Upper lobe of left lung (tissue), 6 donors: ENCODE measurements at regions not wholly inside any gene's neighbourhood (a gene's known extent, or its start where the extent isn't known, plus 50 kb on each side); places are given as distances from the start of the nearest gene placed in this dataset.

Experiments
- ATAC-seq, 2 donors: fragments of 200-7000 bp; cut with Tn5 transposase; one replicate each; pipeline ENCODE4 v1.9.1; 2022; ENCODE audit warnings: mild to moderate bottlenecking in 2 of 2, moderate library complexity in 2 of 2; ENCODE audit not compliant: low FRiP score in 2 of 2
- DNase-seq, 2 donors: peaks; one replicate each; pipeline ENCODE4 v3.0.0-alpha.2; 2019 to 2020
- H3K27ac ChIP-seq, 4 donors: fragments of 200-600 bp; sonication (generic); one replicate each; pipeline ENCODE4 v1.5.1; 2016 to 2019
- H3K27me3 ChIP-seq, 4 donors: fragments of 200-600 bp; sonication (generic); one replicate each; pipeline ENCODE4 v1.5.1; 2017 to 2019
- H3K36me3 ChIP-seq, 4 donors: fragments of 200-600 bp; sonication (generic); one replicate each; pipeline ENCODE4 v1.5.1; 2016 to 2019
- H3K4me1 ChIP-seq, 4 donors: fragments of 200-600 bp; sonication (generic); one replicate each; pipeline ENCODE4 v1.5.1; 2018 to 2019
- H3K4me3 ChIP-seq, 4 donors: fragments of 200-600 bp; sonication (generic); one replicate each; pipeline ENCODE4 v1.5.1; 2017 to 2019; ENCODE audit warnings: mild to moderate bottlenecking in 2 of 4, moderate library complexity in 1 of 4
- H3K9me3 ChIP-seq, 4 donors: fragments of 200-600 bp; sonication (generic); one replicate each; pipeline ENCODE4 v1.5.1; 2018 to 2019
- EP300 ChIP-seq, 4 donors: sonication (generic); formaldehyde crosslinking; IDR thresholded peaks; one replicate each; pipeline ENCODE4 v1.5.1; 2017; ENCODE audit warnings: antibody characterized with exemption in 4 of 4, control low read depth in 2 of 4
- POLR2A ChIP-seq, 4 donors: fragments of 450-650 bp; IDR thresholded peaks; one replicate each; pipeline ENCODE4 v1.5.1; 2016 to 2017; ENCODE audit warnings: antibody characterized with exemption in 4 of 4, mild to moderate bottlenecking in 2 of 4
- POLR2AphosphoS5 ChIP-seq, 2 donors: sonication (generic); formaldehyde crosslinking; IDR thresholded peaks; one replicate each; pipeline ENCODE4 v1.5.1; 2017; ENCODE audit warnings: antibody characterized with exemption in 2 of 2
- WGBS, 2 donors: methylation state at CpG; one replicate each; pipeline ENCODE4 v1.1.5; 2017 to 2018; 5-methylcytosine and 5-hydroxymethylcytosine counted together
- TF ChIP-seq, protein P1 (sequence below), 6 experiments: fragments of 450-650 bp in 4 of 6; fragments of 200-600 bp in 2 of 6; sonication (generic) in 2 of 6; IDR thresholded peaks; one replicate each; pipeline ENCODE4 v1.5.1; 2016 to 2019; ENCODE audit warnings: antibody characterized with exemption in 6 of 6
- donor health status: DM: no; HTN: no; CAD: no; lungs with moderate emphysema.
- donor health status: DM: no; HTN: yes; CAD: no; lungs with severe emphysema.

DNA sequence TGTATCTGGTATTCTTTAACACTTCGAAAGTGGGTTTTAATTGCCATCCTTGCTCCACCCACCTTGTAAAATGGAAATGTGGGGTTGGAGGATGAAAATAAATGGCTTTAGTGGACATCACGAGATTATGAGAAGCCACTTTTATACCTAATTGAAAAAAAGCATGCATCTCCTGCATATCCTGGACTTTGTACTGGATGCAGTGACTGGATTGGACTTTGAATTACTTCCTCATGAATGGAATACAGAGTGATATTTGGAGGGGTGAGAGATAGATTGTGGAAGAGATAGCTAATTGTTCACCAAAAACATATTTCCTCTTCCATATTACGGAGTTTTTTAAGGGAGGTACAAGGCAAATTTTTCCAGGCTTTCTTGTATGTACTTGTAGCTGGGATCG, 813.0 kb downstream of the TENT5A start:
- WGBS, 2 donors, result 75 to 79% methylated on average over 4 of the region's 4 CpGs
- Histone ChIP-seq H3K27ac (no peak overlapping the region), H3K9me3 (peaks cover 0 to 5% (median 0%) of the 10 kb centered on the region in 4 donors), H3K4me1 (no peaks in the 10 kb centered on the region), H3K36me3 (no peaks in the 10 kb centered on the region), H3K4me3 (no peak overlapping the region), H3K27me3 (no peaks in the 10 kb centered on the region)
- TF ChIP-seq, protein P1, sequence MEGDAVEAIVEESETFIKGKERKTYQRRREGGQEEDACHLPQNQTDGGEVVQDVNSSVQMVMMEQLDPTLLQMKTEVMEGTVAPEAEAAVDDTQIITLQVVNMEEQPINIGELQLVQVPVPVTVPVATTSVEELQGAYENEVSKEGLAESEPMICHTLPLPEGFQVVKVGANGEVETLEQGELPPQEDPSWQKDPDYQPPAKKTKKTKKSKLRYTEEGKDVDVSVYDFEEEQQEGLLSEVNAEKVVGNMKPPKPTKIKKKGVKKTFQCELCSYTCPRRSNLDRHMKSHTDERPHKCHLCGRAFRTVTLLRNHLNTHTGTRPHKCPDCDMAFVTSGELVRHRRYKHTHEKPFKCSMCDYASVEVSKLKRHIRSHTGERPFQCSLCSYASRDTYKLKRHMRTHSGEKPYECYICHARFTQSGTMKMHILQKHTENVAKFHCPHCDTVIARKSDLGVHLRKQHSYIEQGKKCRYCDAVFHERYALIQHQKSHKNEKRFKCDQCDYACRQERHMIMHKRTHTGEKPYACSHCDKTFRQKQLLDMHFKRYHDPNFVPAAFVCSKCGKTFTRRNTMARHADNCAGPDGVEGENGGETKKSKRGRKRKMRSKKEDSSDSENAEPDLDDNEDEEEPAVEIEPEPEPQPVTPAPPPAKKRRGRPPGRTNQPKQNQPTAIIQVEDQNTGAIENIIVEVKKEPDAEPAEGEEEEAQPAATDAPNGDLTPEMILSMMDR (IDR thresholded peaks at IDR 0.05), result no peak
- TF ChIP-seq POLR2A (IDR thresholded peaks at IDR 0.05) (no peak), EP300 (IDR thresholded peaks at IDR 0.05) (no peak), POLR2AphosphoS5 (IDR thresholded peaks at IDR 0.05) (no peak)
- DNase-seq, result no peak
- no peak for ATAC-seq

- Histone ChIP-seq H3K27me3 (no peaks in the 10 kb centered on the region), H3K4me1 (no peaks in the 10 kb centered on the region), H3K27ac (no peak overlapping the region), H3K4me3 (no peak overlapping the region), H3K9me3 (peaks cover 0 to 5% (median 0%) of the 10 kb centered on the region in 4 donors), H3K36me3 (no peaks in the 10 kb centered on the region)
- ATAC-seq (no peak), DNase-seq (no peak)
- WGBS, 2 donors, result 50 to 59% methylated on average over 1 of the region's 1 CpG
- TF ChIP-seq POLR2A (IDR thresholded peaks at IDR 0.05) (no peak), EP300 (IDR thresholded peaks at IDR 0.05) (no peak), POLR2AphosphoS5 (IDR thresholded peaks at IDR 0.05) (no peak)
- TF ChIP-seq, protein P1 (IDR thresholded peaks at IDR 0.05), result no peak
These were observed 814.4 kb downstream of the TENT5A start for GRCh38 chr6:80938131-80938530.

DNA sequence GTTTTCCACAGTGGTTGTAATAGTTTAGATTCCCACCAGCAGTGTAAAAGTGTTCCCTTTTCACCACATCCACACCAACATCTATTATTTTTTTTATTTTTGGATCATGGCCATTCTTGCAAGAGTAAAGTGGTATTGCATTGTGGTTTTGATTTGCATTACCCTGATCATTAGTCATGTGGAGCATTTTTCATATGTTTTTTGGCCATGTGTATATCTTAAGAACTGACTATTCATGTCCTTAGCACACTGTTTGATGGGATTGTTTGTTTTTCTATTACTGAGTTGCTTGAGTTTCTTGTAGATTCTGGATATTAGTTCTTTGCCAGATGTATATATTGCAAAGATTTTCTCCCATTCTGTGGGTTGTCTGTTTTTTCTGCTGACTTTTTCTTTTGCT, 820.1 kb downstream of the TENT5A start:
- no peak overlapping the region for H3K27ac ChIP-seq
- no peaks in the 10 kb centered on the region for H3K36me3 ChIP-seq
- H3K9me3 ChIP-seq, result peaks cover 0 to under 1% (median 0%) of the 10 kb centered on the region in 4 donors
- no peaks in the 10 kb centered on the region for H3K27me3 ChIP-seq
- no peak for ATAC-seq
- TF ChIP-seq POLR2AphosphoS5 (IDR thresholded peaks at IDR 0.05), result no peak
- TF ChIP-seq EP300 (IDR thresholded peaks at IDR 0.05), result no peak
- TF ChIP-seq, protein P1 (IDR thresholded peaks at IDR 0.05), result no peak
- no peak for TF ChIP-seq POLR2A (IDR thresholded peaks at IDR 0.05)
- DNase-seq, result no peak
- no peak overlapping the region for H3K4me3 ChIP-seq
- H3K4me1 ChIP-seq, result no peaks in the 10 kb centered on the region

DNA sequence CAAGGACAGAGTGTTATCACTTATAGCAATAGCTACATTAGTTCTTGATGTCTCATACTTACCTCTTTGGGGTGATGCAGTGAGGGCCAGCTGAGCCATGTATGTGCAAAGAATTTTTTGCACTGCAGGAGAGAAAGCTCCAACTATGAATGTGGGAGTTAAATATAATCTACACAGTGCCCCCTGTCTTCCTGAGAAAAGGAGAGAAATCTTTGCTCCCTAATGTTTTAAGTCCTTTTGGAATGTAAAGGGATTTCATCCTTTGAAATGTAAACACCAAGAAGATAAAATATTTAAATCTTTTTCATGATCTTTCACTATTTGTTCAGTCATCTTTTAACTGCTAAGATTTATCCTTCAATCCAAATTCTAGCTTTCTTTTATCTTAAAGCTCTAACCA, 822.1 kb downstream of the TENT5A start:
- no peaks in the 10 kb centered on the region for H3K9me3 ChIP-seq
- no peaks in the 10 kb centered on the region for H3K4me1 ChIP-seq
- DNase-seq (no peak), ATAC-seq (no peak)
- H3K4me3 ChIP-seq, result no peak overlapping the region
- no peaks in the 10 kb centered on the region for H3K36me3 ChIP-seq
- no peak overlapping the region for H3K27ac ChIP-seq
- no peak for TF ChIP-seq EP300 (IDR thresholded peaks at IDR 0.05)
- TF ChIP-seq POLR2A (IDR thresholded peaks at IDR 0.05), result no peak
- TF ChIP-seq, protein P1 (IDR thresholded peaks at IDR 0.05), result no peak
- TF ChIP-seq POLR2AphosphoS5 (IDR thresholded peaks at IDR 0.05), result no peak
- H3K27me3 ChIP-seq, result no peaks in the 10 kb centered on the region

DNA sequence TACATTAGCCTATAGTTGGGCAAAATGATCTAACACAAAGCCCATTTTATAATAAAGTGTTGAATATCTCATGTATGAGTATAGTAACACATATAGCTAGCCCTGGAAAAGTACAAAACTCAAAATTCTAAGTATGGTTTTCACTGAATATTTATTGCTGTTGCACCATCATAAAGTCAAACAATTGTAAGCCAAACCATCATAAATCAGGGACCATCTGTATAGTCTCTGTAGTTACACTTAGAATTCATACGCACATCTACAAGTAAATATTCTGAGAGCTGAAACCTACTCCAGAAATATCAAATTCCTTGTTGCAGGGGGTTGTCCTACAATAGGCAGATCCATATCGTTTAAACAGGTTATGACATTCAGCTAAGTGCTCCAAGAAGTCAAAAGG, 817.3 kb downstream of the BCKDHB start:
- no peak overlapping the region for H3K4me3 ChIP-seq
- no peak for TF ChIP-seq POLR2A (IDR thresholded peaks at IDR 0.05)
- no peak for TF ChIP-seq EP300 (IDR thresholded peaks at IDR 0.05)
- TF ChIP-seq POLR2AphosphoS5 (IDR thresholded peaks at IDR 0.05), result no peak
- TF ChIP-seq, protein P1 (IDR thresholded peaks at IDR 0.05), result no peak
- DNase-seq (no peak), ATAC-seq (no peak)
- no peaks in the 10 kb centered on the region for H3K9me3 ChIP-seq
- 76 to 83% methylated on average over 2 of the region's 2 CpGs for WGBS, 2 donors
- H3K27me3 ChIP-seq, result no peaks in the 10 kb centered on the region
- H3K4me1 ChIP-seq, result no peaks in the 10 kb centered on the region
- H3K36me3 ChIP-seq, result no peaks in the 10 kb centered on the region
- H3K27ac ChIP-seq, result no peak overlapping the region
